ENCODE measurements at regions not wholly inside any gene's neighbourhood (a gene's known extent, or its start where the extent isn't known, plus 50 kb on each side); places are given as distances from the start of the nearest gene placed in this dataset.

GRCh38 chr4:173899813-173900212, 369.8 kb upstream of the HAND2 start:
- H3K27ac ChIP-seq (ENCODE audit: low read depth, low read length) = no peak overlapping the region
- no peaks in the 10 kb centered on the region for H4K20me1 ChIP-seq (ENCODE audit: insufficient read depth, low read length)
- H3K4me2 ChIP-seq (ENCODE audit: insufficient read depth, low read length) = no peak overlapping the region
- no peaks in the 10 kb centered on the region for H3K9me3 ChIP-seq (ENCODE audit: low read depth, low read length)
- DNase-seq (ENCODE audit: insufficient read length, low spot score, missing footprints) = no peak
- H3K36me3 ChIP-seq (ENCODE audit: insufficient read depth, low read length) = no peaks in the 10 kb centered on the region
- H2AFZ ChIP-seq (ENCODE audit: low read length) = no peak overlapping the region
- no peaks in the 10 kb centered on the region for H3K4me1 ChIP-seq (ENCODE audit: insufficient read depth, low read length)
- H3K27me3 ChIP-seq (ENCODE audit: insufficient read depth, low read length) = no peaks in the 10 kb centered on the region
- TF ChIP-seq CTCF (IDR thresholded peaks at IDR 0.05; ENCODE audit: extremely low read depth, low read depth, low read length) = no peak
- H3K4me3 ChIP-seq (ENCODE audit: insufficient read depth, low read length) = no peak overlapping the region
- no peaks in the 10 kb centered on the region for H3K79me2 ChIP-seq (ENCODE audit: insufficient read depth, low read length)

- Histone ChIP-seq H3K4me1 (ENCODE audit: insufficient read depth, low read length) (no peaks in the 10 kb centered on the region), H2AFZ (ENCODE audit: low read length) (no peak overlapping the region), H3K4me2 (ENCODE audit: insufficient read depth, low read length) (no peak overlapping the region), H3K27me3 (ENCODE audit: insufficient read depth, low read length) (no peaks in the 10 kb centered on the region), H3K9me3 (ENCODE audit: low read depth, low read length) (no peaks in the 10 kb centered on the region), H3K4me3 (ENCODE audit: insufficient read depth, low read length) (no peak overlapping the region), H3K27ac (ENCODE audit: low read depth, low read length) (no peak overlapping the region), H3K36me3 (ENCODE audit: insufficient read depth, low read length) (no peaks in the 10 kb centered on the region), H4K20me1 (ENCODE audit: insufficient read depth, low read length) (no peaks in the 10 kb centered on the region), H3K79me2 (ENCODE audit: insufficient read depth, low read length) (no peaks in the 10 kb centered on the region)
- no peak for DNase-seq (ENCODE audit: insufficient read length, low spot score, missing footprints)
- no peak for TF ChIP-seq CTCF (IDR thresholded peaks at IDR 0.05; ENCODE audit: extremely low read depth, low read depth, low read length)
Measured at GRCh38 chr4:173891072-173891471, 361.0 kb upstream of the HAND2 start.

GRCh38 chr4:173883821-173884220, 353.8 kb upstream of the HAND2 start:
- Histone ChIP-seq H3K79me2 (ENCODE audit: insufficient read depth, low read length) (no peaks in the 10 kb centered on the region), H2AFZ (ENCODE audit: low read length) (no peak overlapping the region), H4K20me1 (ENCODE audit: insufficient read depth, low read length) (no peaks in the 10 kb centered on the region), H3K4me3 (ENCODE audit: insufficient read depth, low read length) (no peak overlapping the region), H3K27ac (ENCODE audit: low read depth, low read length) (no peak overlapping the region), H3K9me3 (ENCODE audit: low read depth, low read length) (no peaks in the 10 kb centered on the region), H3K4me2 (ENCODE audit: insufficient read depth, low read length) (no peak overlapping the region), H3K27me3 (ENCODE audit: insufficient read depth, low read length) (no peaks in the 10 kb centered on the region), H3K4me1 (ENCODE audit: insufficient read depth, low read length) (no peaks in the 10 kb centered on the region), H3K36me3 (ENCODE audit: insufficient read depth, low read length) (no peaks in the 10 kb centered on the region)
- no peak for TF ChIP-seq CTCF (IDR thresholded peaks at IDR 0.05; ENCODE audit: extremely low read depth, low read depth, low read length)
- no peak for DNase-seq (ENCODE audit: insufficient read length, low spot score, missing footprints)

- Histone ChIP-seq H3K27ac (ENCODE audit: low read depth, low read length) (no peak overlapping the region), H3K36me3 (ENCODE audit: insufficient read depth, low read length) (no peaks in the 10 kb centered on the region), H3K9me3 (ENCODE audit: low read depth, low read length) (no peaks in the 10 kb centered on the region), H3K27me3 (ENCODE audit: insufficient read depth, low read length) (no peaks in the 10 kb centered on the region), H4K20me1 (ENCODE audit: insufficient read depth, low read length) (no peaks in the 10 kb centered on the region), H3K4me3 (ENCODE audit: insufficient read depth, low read length) (no peak overlapping the region), H2AFZ (ENCODE audit: low read length) (no peak overlapping the region), H3K4me1 (ENCODE audit: insufficient read depth, low read length) (no peaks in the 10 kb centered on the region), H3K79me2 (ENCODE audit: insufficient read depth, low read length) (no peaks in the 10 kb centered on the region), H3K4me2 (ENCODE audit: insufficient read depth, low read length) (no peak overlapping the region)
- no peak for DNase-seq (ENCODE audit: insufficient read length, low spot score, missing footprints)
- TF ChIP-seq CTCF (IDR thresholded peaks at IDR 0.05; ENCODE audit: extremely low read depth, low read depth, low read length) = no peak
Measured at GRCh38 chr4:173880897-173881296, 350.9 kb upstream of the HAND2 start.
